ENCODE measurements at regions not wholly inside any gene's neighbourhood (a gene's known extent, or its start where the extent isn't known, plus 50 kb on each side); places are given as distances from the start of the nearest gene placed in this dataset.
A peak's percentile ranks its signal among the peaks of the same experiment; 100 is the strongest.
"Not testable (repeated sequence)": the region's sequence is repeated elsewhere in the genome, so short reads cannot be mapped to it uniquely, and the experiment has no call there.

GRCh38 chr3:197454014-197454413, 101.8 kb downstream of the BDH1 start:
- DNase-seq (ENCODE audit: low spot score) = no peak
- 43% methylated on average over 3 of the region's 3 CpGs for WGBS
- Histone ChIP-seq H3K36me3 (no peaks in the 10 kb centered on the region), H3K4me3 (no peak overlapping the region), H3K27ac (no peak overlapping the region), H3K27me3 (replicated peaks; ENCODE audit: insufficient read depth) (no peaks in the 10 kb centered on the region), H3K4me1 (replicated peaks) (no peaks in the 10 kb centered on the region), H3K9me3 (no peaks in the 10 kb centered on the region)
- no peak for TF ChIP-seq POLR2AphosphoS5 (IDR thresholded peaks at IDR 0.05)
- TF ChIP-seq, protein P1, sequence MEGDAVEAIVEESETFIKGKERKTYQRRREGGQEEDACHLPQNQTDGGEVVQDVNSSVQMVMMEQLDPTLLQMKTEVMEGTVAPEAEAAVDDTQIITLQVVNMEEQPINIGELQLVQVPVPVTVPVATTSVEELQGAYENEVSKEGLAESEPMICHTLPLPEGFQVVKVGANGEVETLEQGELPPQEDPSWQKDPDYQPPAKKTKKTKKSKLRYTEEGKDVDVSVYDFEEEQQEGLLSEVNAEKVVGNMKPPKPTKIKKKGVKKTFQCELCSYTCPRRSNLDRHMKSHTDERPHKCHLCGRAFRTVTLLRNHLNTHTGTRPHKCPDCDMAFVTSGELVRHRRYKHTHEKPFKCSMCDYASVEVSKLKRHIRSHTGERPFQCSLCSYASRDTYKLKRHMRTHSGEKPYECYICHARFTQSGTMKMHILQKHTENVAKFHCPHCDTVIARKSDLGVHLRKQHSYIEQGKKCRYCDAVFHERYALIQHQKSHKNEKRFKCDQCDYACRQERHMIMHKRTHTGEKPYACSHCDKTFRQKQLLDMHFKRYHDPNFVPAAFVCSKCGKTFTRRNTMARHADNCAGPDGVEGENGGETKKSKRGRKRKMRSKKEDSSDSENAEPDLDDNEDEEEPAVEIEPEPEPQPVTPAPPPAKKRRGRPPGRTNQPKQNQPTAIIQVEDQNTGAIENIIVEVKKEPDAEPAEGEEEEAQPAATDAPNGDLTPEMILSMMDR (IDR thresholded peaks at IDR 0.05) = peak in 2 of 4 experiments; percentile 48 to 56
- intact Hi-C loops (cut with DNase I) = no loop called here

DNA sequence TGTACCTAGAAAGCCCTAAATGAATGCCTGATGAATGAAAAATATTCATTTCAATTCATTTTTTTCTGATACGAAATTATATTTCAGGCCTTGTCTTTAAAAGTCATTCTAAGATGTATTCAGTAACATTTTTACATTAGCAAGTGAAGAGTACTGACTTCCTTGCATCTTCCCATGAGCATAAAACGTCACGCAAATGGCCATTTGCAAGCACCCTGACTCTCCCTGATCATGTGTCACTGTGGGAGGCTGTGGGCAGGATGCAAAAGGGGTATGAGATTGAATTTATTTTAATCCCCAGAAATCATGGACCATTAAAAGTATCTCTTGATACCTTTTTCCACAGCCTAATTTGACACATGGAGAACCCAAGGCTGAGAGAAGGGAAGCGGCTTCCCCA, 105.0 kb downstream of the BDH1 start:
- H3K4me3 ChIP-seq = no peak overlapping the region
- H3K36me3 ChIP-seq = no peaks in the 10 kb centered on the region
- TF ChIP-seq POLR2AphosphoS5 (IDR thresholded peaks at IDR 0.05) = no peak
- H3K9me3 ChIP-seq = no peaks in the 10 kb centered on the region
- 87% methylated on average over 4 of the region's 4 CpGs for WGBS
- DNase-seq (ENCODE audit: low spot score) = no peak
- no peaks in the 10 kb centered on the region for H3K4me1 ChIP-seq (replicated peaks)
- H3K27ac ChIP-seq = no peak overlapping the region
- intact Hi-C loops (cut with DNase I) = no loop called here
- no peaks in the 10 kb centered on the region for H3K27me3 ChIP-seq (replicated peaks; ENCODE audit: insufficient read depth)

DNA sequence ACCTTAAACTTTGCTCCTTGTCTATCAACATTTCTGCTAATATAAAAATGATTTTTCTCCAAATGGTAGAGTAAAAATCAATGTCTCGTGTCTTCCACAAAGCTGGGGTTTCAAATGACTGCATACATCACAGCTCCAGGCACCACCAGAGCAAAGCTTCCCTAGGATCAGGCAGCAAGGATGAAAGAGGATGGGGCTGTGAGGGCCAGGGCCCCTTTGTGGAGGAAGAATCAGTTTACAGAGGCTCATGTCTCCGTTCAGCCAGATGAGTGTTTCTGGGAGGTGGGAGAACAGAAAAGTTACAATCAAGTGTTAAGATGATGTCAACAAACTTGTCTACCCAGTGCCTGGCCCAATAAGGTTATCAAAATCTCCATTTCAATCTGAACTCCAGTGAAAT, 105.5 kb downstream of the BDH1 start:
- no peaks in the 10 kb centered on the region for H3K36me3 ChIP-seq
- H3K9me3 ChIP-seq = no peaks in the 10 kb centered on the region
- intact Hi-C loops (cut with DNase I) = no loop called here
- H3K4me3 ChIP-seq = no peak overlapping the region
- no peak for DNase-seq (ENCODE audit: low spot score)
- no peak overlapping the region for H3K27ac ChIP-seq
- H3K27me3 ChIP-seq (replicated peaks; ENCODE audit: insufficient read depth) = no peaks in the 10 kb centered on the region
- TF ChIP-seq, protein P1 (IDR thresholded peaks at IDR 0.05) = no peak
- TF ChIP-seq POLR2A (IDR thresholded peaks at IDR 0.05) = no peak
- TF ChIP-seq POLR2AphosphoS5 (IDR thresholded peaks at IDR 0.05) = no peak
- no peaks in the 10 kb centered on the region for H3K4me1 ChIP-seq (replicated peaks)
- 74% methylated on average over 2 of the region's 2 CpGs for WGBS

DNA sequence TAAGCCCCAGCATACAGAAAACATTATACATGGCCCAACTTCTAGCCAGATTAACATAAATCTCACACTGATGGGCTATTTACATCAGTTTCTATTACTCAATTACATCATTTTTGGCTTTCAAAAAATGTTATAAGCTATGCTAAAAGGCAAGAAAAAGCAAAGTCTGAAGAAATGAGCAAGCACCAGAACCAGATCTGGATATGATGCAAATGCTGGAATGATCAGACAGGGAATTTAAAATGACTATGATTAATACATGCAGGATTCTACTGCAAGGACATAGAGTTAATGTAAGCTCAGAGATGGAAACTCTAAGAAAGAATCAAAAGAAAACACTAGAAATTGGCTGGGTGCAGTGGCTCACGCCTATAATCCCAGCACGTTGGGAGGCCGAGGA, 106.6 kb downstream of the BDH1 start:
- H3K36me3 ChIP-seq; H3K4me1 ChIP-seq (replicated peaks); intact Hi-C loops (cut with DNase I); H3K27me3 ChIP-seq (replicated peaks; ENCODE audit: insufficient read depth); DNase-seq (ENCODE audit: low spot score); H3K27ac ChIP-seq; H3K4me3 ChIP-seq; H3K9me3 ChIP-seq: not testable (repeated sequence)
- WGBS = 88% methylated on average over 3 of the region's 3 CpGs

DNA sequence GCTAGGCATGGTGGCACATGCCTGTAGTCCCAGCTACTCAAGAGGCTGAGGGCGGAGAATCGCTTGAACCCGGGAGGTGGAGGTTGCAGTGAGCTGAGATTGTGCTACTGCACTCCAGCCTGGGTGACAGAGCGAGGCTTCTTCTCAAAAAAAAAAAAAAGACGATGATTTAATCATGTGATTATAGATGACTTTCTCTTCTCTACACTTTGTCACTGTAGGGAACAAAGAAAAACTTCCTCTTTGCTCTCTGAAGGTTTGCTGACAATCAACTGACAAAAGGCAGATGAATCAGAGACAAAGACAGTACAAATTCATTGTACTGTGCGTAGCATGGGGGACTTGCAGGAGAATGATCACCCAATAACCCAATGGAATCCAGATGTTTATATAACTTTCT, 108.0 kb downstream of the BDH1 start:
- H3K9me3 ChIP-seq; H3K4me1 ChIP-seq (replicated peaks); DNase-seq (ENCODE audit: low spot score); H3K36me3 ChIP-seq; H3K27ac ChIP-seq; H3K27me3 ChIP-seq (replicated peaks; ENCODE audit: insufficient read depth); H3K4me3 ChIP-seq; intact Hi-C loops (cut with DNase I): not testable (repeated sequence)
- WGBS = 94% methylated on average over 6 of the region's 6 CpGs

DNA sequence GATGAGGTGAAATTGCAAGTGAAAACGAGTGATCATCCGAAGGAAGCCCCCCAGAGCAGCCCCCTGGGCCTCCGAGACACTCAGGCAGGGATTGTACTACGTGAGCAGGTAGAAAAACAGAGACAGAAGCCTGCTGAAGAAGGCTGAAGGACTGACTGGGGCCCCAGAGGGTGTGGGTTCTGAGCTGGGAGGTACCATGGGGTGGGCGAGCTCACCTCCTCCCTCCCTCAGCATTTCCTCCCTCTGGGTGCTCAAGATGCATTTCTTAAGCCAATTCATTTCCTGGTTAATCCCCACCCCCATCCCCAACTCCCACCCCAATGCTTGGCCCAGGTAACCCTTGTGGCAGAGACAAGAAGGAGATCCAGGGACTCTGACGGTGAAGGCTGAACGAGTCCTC, 108.7 kb downstream of the BDH1 start:
- Histone ChIP-seq H3K36me3 (no peaks in the 10 kb centered on the region), H3K27me3 (replicated peaks; ENCODE audit: insufficient read depth) (no peaks in the 10 kb centered on the region), H3K9me3 (no peaks in the 10 kb centered on the region), H3K4me1 (replicated peaks) (no peaks in the 10 kb centered on the region), H3K27ac (no peak overlapping the region), H3K4me3 (no peak overlapping the region)
- no peak for DNase-seq (ENCODE audit: low spot score)
- intact Hi-C loops (cut with DNase I) = no loop called here
- TF ChIP-seq, protein P1 (IDR thresholded peaks at IDR 0.05) = no peak
- TF ChIP-seq POLR2A (IDR thresholded peaks at IDR 0.05) = no peak
- no peak for TF ChIP-seq POLR2AphosphoS5 (IDR thresholded peaks at IDR 0.05)
- WGBS = 87% methylated on average over 7 of the region's 7 CpGs

- intact Hi-C loops (cut with DNase I) = no loop called here
- TF ChIP-seq POLR2AphosphoS5 (IDR thresholded peaks at IDR 0.05) (no peak), POLR2A (IDR thresholded peaks at IDR 0.05) (no peak)
- TF ChIP-seq, protein P1 (IDR thresholded peaks at IDR 0.05) = no peak
- Histone ChIP-seq H3K9me3 (no peaks in the 10 kb centered on the region), H3K27ac (no peak overlapping the region), H3K4me1 (replicated peaks) (no peaks in the 10 kb centered on the region), H3K4me3 (no peak overlapping the region), H3K36me3 (no peaks in the 10 kb centered on the region), H3K27me3 (replicated peaks; ENCODE audit: insufficient read depth) (no peaks in the 10 kb centered on the region)
- no peak for DNase-seq (ENCODE audit: low spot score)
- 82% methylated on average over 9 of the region's 9 CpGs for WGBS
Measured at GRCh38 chr3:197446700-197447056, 109.1 kb downstream of the BDH1 start.
